ENCODE measurements at regions not wholly inside any gene's neighbourhood (a gene's known extent, or its start where the extent isn't known, plus 50 kb on each side); places are given as distances from the start of the nearest gene placed in this dataset.

DNA sequence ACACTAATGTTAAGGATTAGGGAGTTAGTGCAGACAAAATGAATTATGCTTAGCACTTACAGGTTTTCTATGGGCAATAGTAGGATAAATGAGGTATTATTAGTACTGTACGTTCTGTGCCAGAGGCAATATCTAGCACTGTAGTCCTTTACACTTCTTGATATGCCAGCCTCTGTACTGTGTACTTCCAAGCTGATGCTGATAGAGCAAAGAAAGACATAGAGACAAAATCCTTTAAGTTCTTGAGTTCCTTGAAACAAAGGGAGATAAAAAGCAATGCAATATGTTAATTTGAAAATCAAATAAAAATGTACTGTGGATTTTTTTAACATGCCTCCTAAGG lies 1234.0 kb upstream of the NXPH2 start:
- TF ChIP-seq, protein P1, sequence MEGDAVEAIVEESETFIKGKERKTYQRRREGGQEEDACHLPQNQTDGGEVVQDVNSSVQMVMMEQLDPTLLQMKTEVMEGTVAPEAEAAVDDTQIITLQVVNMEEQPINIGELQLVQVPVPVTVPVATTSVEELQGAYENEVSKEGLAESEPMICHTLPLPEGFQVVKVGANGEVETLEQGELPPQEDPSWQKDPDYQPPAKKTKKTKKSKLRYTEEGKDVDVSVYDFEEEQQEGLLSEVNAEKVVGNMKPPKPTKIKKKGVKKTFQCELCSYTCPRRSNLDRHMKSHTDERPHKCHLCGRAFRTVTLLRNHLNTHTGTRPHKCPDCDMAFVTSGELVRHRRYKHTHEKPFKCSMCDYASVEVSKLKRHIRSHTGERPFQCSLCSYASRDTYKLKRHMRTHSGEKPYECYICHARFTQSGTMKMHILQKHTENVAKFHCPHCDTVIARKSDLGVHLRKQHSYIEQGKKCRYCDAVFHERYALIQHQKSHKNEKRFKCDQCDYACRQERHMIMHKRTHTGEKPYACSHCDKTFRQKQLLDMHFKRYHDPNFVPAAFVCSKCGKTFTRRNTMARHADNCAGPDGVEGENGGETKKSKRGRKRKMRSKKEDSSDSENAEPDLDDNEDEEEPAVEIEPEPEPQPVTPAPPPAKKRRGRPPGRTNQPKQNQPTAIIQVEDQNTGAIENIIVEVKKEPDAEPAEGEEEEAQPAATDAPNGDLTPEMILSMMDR (conservative IDR thresholded peaks at IDR 0.05; ENCODE audit: control insufficient read depth, insufficient read depth, low read depth, low read length), result no peak
- H3K4me3 ChIP-seq (ENCODE audit: control insufficient read depth, low read depth, low read length), result no peak overlapping the region
- no peak for DNase-seq (ENCODE audit: low read depth)

DNA sequence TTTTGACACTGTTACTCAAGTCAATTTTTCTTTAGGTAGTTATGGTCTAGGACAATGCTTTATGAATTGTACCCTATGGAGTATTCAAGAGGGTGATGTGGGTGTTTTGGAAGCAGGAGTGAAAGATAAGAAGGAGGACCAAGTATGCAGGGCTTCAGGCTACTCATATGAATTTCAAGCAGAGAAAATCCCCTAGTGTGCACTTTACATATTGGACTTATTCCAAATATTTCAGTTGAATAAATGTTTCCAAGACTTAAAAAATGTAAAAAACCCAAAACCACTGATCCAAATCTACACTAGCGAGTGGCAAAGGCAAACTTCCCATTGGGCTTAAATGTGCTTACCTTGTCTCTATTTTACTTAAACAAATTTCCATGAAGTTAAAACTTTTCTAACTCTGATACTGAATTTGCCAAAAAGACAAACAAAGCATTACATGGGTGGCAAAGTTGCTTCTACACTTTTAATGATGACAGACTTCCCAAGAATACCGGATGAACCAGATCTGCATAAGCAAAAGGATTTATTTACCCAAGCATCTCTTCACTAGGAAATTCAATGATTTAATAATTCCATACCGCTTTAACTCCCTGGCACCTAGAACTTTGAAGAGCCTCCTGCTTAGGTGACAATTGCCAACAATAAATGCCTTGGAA lies 1233.5 kb upstream of the NXPH2 start:
- H3K4me3 ChIP-seq (ENCODE audit: control insufficient read depth, low read depth, low read length), result no peak overlapping the region
- DNase-seq (ENCODE audit: low read depth), result no peak
- TF ChIP-seq, protein P1 (conservative IDR thresholded peaks at IDR 0.05; ENCODE audit: control insufficient read depth, insufficient read depth, low read depth, low read length), result no peak

GRCh38 chr2:140011287-140011686 lies 1231.1 kb upstream of the NXPH2 start:
- H3K4me3 ChIP-seq (ENCODE audit: control insufficient read depth, low read depth, low read length), result no peak overlapping the region
- TF ChIP-seq, protein P1 (conservative IDR thresholded peaks at IDR 0.05; ENCODE audit: control insufficient read depth, insufficient read depth, low read depth, low read length), result no peak

GRCh38 chr2:140002110-140002509 lies 1221.9 kb upstream of the NXPH2 start:
- no peak overlapping the region for H3K4me3 ChIP-seq (ENCODE audit: control insufficient read depth, low read depth, low read length)
- DNase-seq (ENCODE audit: low read depth), result no peak
- TF ChIP-seq, protein P1 (conservative IDR thresholded peaks at IDR 0.05; ENCODE audit: control insufficient read depth, insufficient read depth, low read depth, low read length), result no peak

More at GRCh38 chr2:140011287-140011686, 1231.1 kb upstream of the NXPH2 start:
- no peak for DNase-seq (ENCODE audit: low read depth)

- no peak overlapping the region for H3K4me3 ChIP-seq (ENCODE audit: control insufficient read depth, low read depth, low read length)
- DNase-seq (ENCODE audit: low read depth), result no peak
- TF ChIP-seq, protein P1 (conservative IDR thresholded peaks at IDR 0.05; ENCODE audit: control insufficient read depth, insufficient read depth, low read depth, low read length), result no peak
Observed at GRCh38 chr2:139992711-139993345, 1212.6 kb upstream of the NXPH2 start.

- DNase-seq (ENCODE audit: low read depth), result no peak
- TF ChIP-seq, protein P1 (conservative IDR thresholded peaks at IDR 0.05; ENCODE audit: control insufficient read depth, insufficient read depth, low read depth, low read length), result no peak
- H3K4me3 ChIP-seq (ENCODE audit: control insufficient read depth, low read depth, low read length), result no peak overlapping the region
Observed at GRCh38 chr2:139992078-139992477, 1211.9 kb upstream of the NXPH2 start.
